ENCODE measurements at regions not wholly inside any gene's neighbourhood (a gene's known extent, or its start where the extent isn't known, plus 50 kb on each side); places are given as distances from the start of the nearest gene placed in this dataset.

GRCh38 chr5:97968346-97968745 is 785.3 kb upstream of the RIOK2 start:
- in situ Hi-C loops (cut with MboI; ENCODE audit: low pct_unique_long_range_greater_than_20kb, low sequenced_read_pairs, unreplicated experiment): no loop called here
- no peak for TF ChIP-seq CTCF (IDR thresholded peaks at IDR 0.05; ENCODE audit: extremely low read depth, insufficient read depth, missing control alignments)
- no peak for DNase-seq (ENCODE audit: low spot score)

- no peak for DNase-seq (ENCODE audit: low spot score)
- in situ Hi-C loops (cut with MboI; ENCODE audit: low pct_unique_long_range_greater_than_20kb, low sequenced_read_pairs, unreplicated experiment): no loop called here
- TF ChIP-seq CTCF (IDR thresholded peaks at IDR 0.05; ENCODE audit: extremely low read depth, insufficient read depth, missing control alignments): no peak
Measured at GRCh38 chr5:97979740-97980139, 793.7 kb upstream of the RGMB start.

- TF ChIP-seq CTCF (IDR thresholded peaks at IDR 0.05; ENCODE audit: extremely low read depth, insufficient read depth, missing control alignments): no peak
- no peak for DNase-seq (ENCODE audit: low spot score)
- in situ Hi-C loops (cut with MboI; ENCODE audit: low pct_unique_long_range_greater_than_20kb, low sequenced_read_pairs, unreplicated experiment): no loop called here
Measured at GRCh38 chr5:97980291-97980690, 793.2 kb upstream of the RGMB start.

- no peak for DNase-seq (ENCODE audit: low spot score)
- in situ Hi-C loops (cut with MboI; ENCODE audit: low pct_unique_long_range_greater_than_20kb, low sequenced_read_pairs, unreplicated experiment): no loop called here
- TF ChIP-seq CTCF (IDR thresholded peaks at IDR 0.05; ENCODE audit: extremely low read depth, insufficient read depth, missing control alignments): no peak
Measured at GRCh38 chr5:97986069-97986468, 787.4 kb upstream of the RGMB start.

- no peak for TF ChIP-seq CTCF (IDR thresholded peaks at IDR 0.05; ENCODE audit: extremely low read depth, insufficient read depth, missing control alignments)
- in situ Hi-C loops (cut with MboI; ENCODE audit: low pct_unique_long_range_greater_than_20kb, low sequenced_read_pairs, unreplicated experiment): no loop called here
- DNase-seq (ENCODE audit: low spot score): no peak
Measured at GRCh38 chr5:97991236-97991635, 782.2 kb upstream of the RGMB start.

- DNase-seq (ENCODE audit: low spot score): no peak
- in situ Hi-C loops (cut with MboI; ENCODE audit: low pct_unique_long_range_greater_than_20kb, low sequenced_read_pairs, unreplicated experiment): no loop called here
- no peak for TF ChIP-seq CTCF (IDR thresholded peaks at IDR 0.05; ENCODE audit: extremely low read depth, insufficient read depth, missing control alignments)
Measured at GRCh38 chr5:97998941-97999340, 774.5 kb upstream of the RGMB start.

- in situ Hi-C loops (cut with MboI; ENCODE audit: low pct_unique_long_range_greater_than_20kb, low sequenced_read_pairs, unreplicated experiment): no loop called here
- TF ChIP-seq CTCF (IDR thresholded peaks at IDR 0.05; ENCODE audit: extremely low read depth, insufficient read depth, missing control alignments): no peak
- DNase-seq (ENCODE audit: low spot score): no peak
Measured at GRCh38 chr5:98004463-98004862, 769.0 kb upstream of the RGMB start.

Measured in GM13977 (cell line).